Fibroblast of peridontal ligament (primary cell): ENCODE measurements at regions not wholly inside any gene's neighbourhood (a gene's known extent, or its start where the extent isn't known, plus 50 kb on each side); places are given as distances from the start of the nearest gene placed in this dataset.

Source experiments
- DNase-seq: peaks from one replicate; pipeline ENCODE4 v3.0.0-alpha.2; 2010; ENCODE audit errors: extremely low read depth

GRCh38 chr4:115781528-115782146 is 668.2 kb upstream of the NDST4 start:
- no peak for DNase-seq

GRCh38 chr4:115780835-115781234 is 667.4 kb upstream of the NDST4 start:
- DNase-seq = no peak

GRCh38 chr4:115780268-115780667 is 666.8 kb upstream of the NDST4 start:
- DNase-seq = no peak

- no peak for DNase-seq
These were observed 656.7 kb upstream of the NDST4 start for GRCh38 chr4:115770046-115770543.

GRCh38 chr4:115769396-115769795 is 656.0 kb upstream of the NDST4 start:
- DNase-seq = no peak

- no peak for DNase-seq
These were observed 649.6 kb upstream of the NDST4 start for GRCh38 chr4:115763051-115763450.

GRCh38 chr4:115759231-115759630 is 645.8 kb upstream of the NDST4 start:
- DNase-seq = no peak

- no peak for DNase-seq
These were observed 636.0 kb upstream of the NDST4 start for GRCh38 chr4:115749404-115749803.

- DNase-seq = no peak
These were observed 627.4 kb upstream of the NDST4 start for GRCh38 chr4:115740806-115741205.

GRCh38 chr4:115729739-115730266 is 616.4 kb upstream of the NDST4 start:
- no peak for DNase-seq

GRCh38 chr4:115723621-115724020 is 610.2 kb upstream of the NDST4 start:
- DNase-seq = no peak

GRCh38 chr4:115720611-115721010 is 607.2 kb upstream of the NDST4 start:
- no peak for DNase-seq

GRCh38 chr4:115711575-115711974 is 598.2 kb upstream of the NDST4 start:
- no peak for DNase-seq

GRCh38 chr4:115688961-115689360 is 575.5 kb upstream of the NDST4 start:
- no peak for DNase-seq

- DNase-seq = no peak
These were observed 573.8 kb upstream of the NDST4 start for GRCh38 chr4:115687052-115687755.

- no peak for DNase-seq
These were observed 565.1 kb upstream of the NDST4 start for GRCh38 chr4:115678425-115678941.

GRCh38 chr4:115675719-115676118 is 562.3 kb upstream of the NDST4 start:
- no peak for DNase-seq

- DNase-seq = no peak
These were observed 561.1 kb upstream of the NDST4 start for GRCh38 chr4:115674485-115674884.

- no peak for DNase-seq
These were observed 558.2 kb upstream of the NDST4 start for GRCh38 chr4:115671581-115671980.

GRCh38 chr4:115670930-115671329 is 557.5 kb upstream of the NDST4 start:
- DNase-seq = no peak

- DNase-seq = no peak
These were observed 555.0 kb upstream of the NDST4 start for GRCh38 chr4:115668396-115668795.

GRCh38 chr4:115664285-115664684 is 550.9 kb upstream of the NDST4 start:
- no peak for DNase-seq

GRCh38 chr4:115660465-115660864 is 547.0 kb upstream of the NDST4 start:
- no peak for DNase-seq
